BE2C (cell line): ENCODE measurements at regions not wholly inside any gene's neighbourhood (a gene's known extent, or its start where the extent isn't known, plus 50 kb on each side); places are given as distances from the start of the nearest gene placed in this dataset.

ENCODE experiments used
- DNase-seq: peaks from one replicate; pipeline ENCODE4 v3.0.0-alpha.2; 2020
- H3K27me3 ChIP-seq: fragments of 250-450 bp; sonication (Bioruptor Pico); 2 replicates; pipeline ENCODE4 v1.5.1; 2020; ENCODE audit warnings: mild to moderate bottlenecking
- H3K36me3 ChIP-seq: fragments of 250-450 bp; sonication (Bioruptor Pico); 2 replicates; pipeline ENCODE4 v1.5.1; 2020; ENCODE audit warnings: mild to moderate bottlenecking
- H3K4me1 ChIP-seq: fragments of 250-450 bp; sonication (Bioruptor Pico); 2 replicates; pipeline ENCODE4 v1.5.1; 2020
- H3K4me3 ChIP-seq: 2 replicates; pipeline ENCODE4 v1.5.1; 2011; ENCODE audit warnings: low read depth, low read length
- H3K9me3 ChIP-seq: fragments of 250-450 bp; sonication (Bioruptor Pico); 2 replicates; pipeline ENCODE4 v1.5.1; 2020
- CTCF ChIP-seq: IDR thresholded peaks from 2 replicates; pipeline ENCODE4 v1.5.1; 2012; ENCODE audit warnings: mild to moderate bottlenecking, low read depth, low read length

- no peak for TF ChIP-seq CTCF
- no peak for DNase-seq
- H3K36me3 ChIP-seq, result no peaks in the 10 kb centered on the region
- no peaks in the 10 kb centered on the region; the same call in 1 of the 2 replicates for H3K9me3 ChIP-seq
- H3K27me3 ChIP-seq, result no peaks in the 10 kb centered on the region
- no peaks in the 10 kb centered on the region for H3K4me1 ChIP-seq
- H3K4me3 ChIP-seq, result no peak overlapping the region
Measured at GRCh38 chr15:58235961-58236360, 97.8 kb downstream of the AQP9 start.

DNA sequence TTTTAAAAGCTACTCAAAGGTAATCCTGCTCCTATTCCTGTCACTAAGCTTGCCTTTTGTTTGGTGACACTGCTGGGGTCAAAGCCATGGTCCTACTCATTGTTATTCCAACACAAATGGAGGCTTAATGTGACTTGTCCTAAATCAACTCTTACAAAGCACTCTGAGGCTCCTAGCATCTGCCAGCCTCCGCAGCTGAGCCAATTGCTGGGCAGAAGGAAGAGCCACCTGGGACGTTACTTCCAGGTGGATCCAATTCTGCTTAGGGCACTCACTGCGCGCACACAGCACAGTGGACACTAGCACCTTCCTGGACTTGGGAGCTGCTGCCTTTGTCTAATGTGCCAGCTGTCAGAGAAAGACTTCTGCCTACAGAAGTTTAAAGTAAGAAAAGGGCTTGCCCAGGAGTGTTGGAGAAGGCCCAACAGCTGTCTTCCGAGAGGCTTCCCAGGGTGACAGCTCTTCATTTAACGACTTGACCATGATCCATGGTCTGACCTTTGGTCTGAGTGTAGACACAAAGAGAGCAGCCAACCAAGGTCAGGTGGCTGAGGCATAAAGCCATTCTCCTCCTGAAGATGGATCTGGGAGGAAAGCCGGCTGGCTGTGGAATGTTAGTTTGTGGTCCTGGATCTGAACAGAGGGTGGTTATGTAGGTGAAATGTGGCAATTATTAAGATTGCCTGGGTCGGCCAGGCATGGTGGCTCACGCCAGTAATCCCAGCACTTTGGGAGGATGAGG, 102.2 kb downstream of the AQP9 start:
- H3K4me3 ChIP-seq, result no peak overlapping the region
- H3K36me3 ChIP-seq, result no peaks in the 10 kb centered on the region
- H3K4me1 ChIP-seq, result no peaks in the 10 kb centered on the region; the same call in 1 of the 2 replicates
- H3K9me3 ChIP-seq, result no peaks in the 10 kb centered on the region; the same call in 1 of the 2 replicates
- no peak for DNase-seq
- no peak for TF ChIP-seq CTCF
- no peaks in the 10 kb centered on the region for H3K27me3 ChIP-seq

- TF ChIP-seq CTCF, result no peak
- DNase-seq, result no peak
- H3K36me3 ChIP-seq, result no peaks in the 10 kb centered on the region
- H3K4me1 ChIP-seq, result no peaks in the 10 kb centered on the region; the same call in 1 of the 2 replicates
- no peaks in the 10 kb centered on the region; the same call in 1 of the 2 replicates for H3K9me3 ChIP-seq
- no peaks in the 10 kb centered on the region for H3K27me3 ChIP-seq
- no peak overlapping the region for H3K4me3 ChIP-seq
Measured at GRCh38 chr15:58241872-58242271, 103.7 kb downstream of the AQP9 start.

DNA sequence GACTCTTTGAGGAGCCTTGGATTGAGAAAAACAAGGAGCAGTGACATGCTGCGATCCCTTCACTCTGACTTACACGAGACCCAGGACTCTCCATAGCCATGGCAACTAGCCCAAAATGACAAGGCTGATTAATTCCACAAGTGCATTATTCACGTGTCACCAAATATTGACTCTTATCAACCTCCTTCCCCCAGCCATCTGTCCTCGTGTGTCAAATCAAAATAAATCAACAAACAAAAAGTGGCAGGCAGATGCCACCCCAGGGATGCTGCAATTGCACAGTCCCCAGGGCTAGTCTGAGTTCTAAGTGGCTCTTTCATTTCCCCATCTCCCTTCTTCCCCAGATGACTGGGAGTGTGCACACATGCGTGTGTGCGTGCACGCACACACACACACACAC, 104.9 kb downstream of the AQP9 start:
- TF ChIP-seq CTCF, result no peak
- H3K36me3 ChIP-seq, result no peaks in the 10 kb centered on the region
- no peak overlapping the region for H3K4me3 ChIP-seq
- no peaks in the 10 kb centered on the region for H3K27me3 ChIP-seq
- no peaks in the 10 kb centered on the region; the same call in 1 of the 2 replicates for H3K9me3 ChIP-seq
- no peaks in the 10 kb centered on the region; the same call in 1 of the 2 replicates for H3K4me1 ChIP-seq
- DNase-seq, result peak; percentile 48

DNA sequence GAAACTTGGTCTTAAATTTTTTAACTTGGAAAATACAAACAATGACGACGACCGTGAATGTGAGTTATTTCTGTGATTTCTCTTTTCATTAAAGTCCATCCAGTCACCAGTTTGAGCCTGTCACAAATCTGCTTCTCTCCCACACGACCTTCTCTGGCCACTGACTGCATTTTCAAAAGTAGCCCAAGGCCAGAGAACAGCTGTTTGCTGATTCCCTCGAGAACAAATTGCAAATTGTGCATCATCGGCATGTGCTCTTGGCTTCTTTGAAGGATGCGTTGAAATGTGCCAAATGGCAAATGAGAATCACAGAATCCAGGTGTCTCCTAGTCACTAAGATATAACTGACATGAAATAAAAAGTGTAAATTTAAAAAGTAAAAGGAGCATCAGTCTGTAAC, 106.4 kb downstream of the AQP9 start:
- Histone ChIP-seq H3K4me3 (no peak overlapping the region), H3K36me3 (no peaks in the 10 kb centered on the region), H3K27me3 (no peaks in the 10 kb centered on the region), H3K9me3 (no peaks in the 10 kb centered on the region), H3K4me1 (no peaks in the 10 kb centered on the region; the same call in none of the 2 replicates)
- TF ChIP-seq CTCF, result no peak
- DNase-seq, result no peak

DNA sequence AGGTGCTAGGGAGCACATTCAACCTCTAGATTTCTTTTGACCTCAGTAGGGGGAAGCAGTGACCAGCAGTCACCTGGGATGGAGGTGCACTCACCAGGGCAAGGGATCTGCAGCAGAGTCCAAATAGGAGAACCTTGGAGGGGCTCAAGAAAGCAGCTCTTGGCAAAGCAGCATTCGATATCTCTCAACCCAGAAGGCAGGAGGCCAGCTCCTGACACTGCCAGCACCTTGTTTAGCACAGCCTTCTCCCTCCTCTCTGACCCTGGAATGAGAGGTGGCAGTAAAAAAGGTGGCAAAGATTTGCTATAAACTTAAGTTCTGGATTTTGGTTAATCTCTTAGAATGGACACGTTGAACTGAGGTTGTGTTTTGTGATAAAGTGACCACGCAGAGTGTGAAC, 107.9 kb downstream of the AQP9 start:
- no peak for TF ChIP-seq CTCF
- H3K9me3 ChIP-seq, result no peaks in the 10 kb centered on the region
- no peaks in the 10 kb centered on the region for H3K36me3 ChIP-seq
- H3K4me3 ChIP-seq, result no peak overlapping the region
- H3K4me1 ChIP-seq, result no peaks in the 10 kb centered on the region; the same call in none of the 2 replicates
- H3K27me3 ChIP-seq, result no peaks in the 10 kb centered on the region
- no peak for DNase-seq
